ENCODE measurements at regions not wholly inside any gene's neighbourhood (a gene's known extent, or its start where the extent isn't known, plus 50 kb on each side); places are given as distances from the start of the nearest gene placed in this dataset.

- no peak for TF ChIP-seq ARNTL (CRISPR knock-in tag; IDR thresholded peaks at IDR 0.05; ENCODE audit: borderline replicate concordance, low read depth)
- TF ChIP-seq ZFP30 (CRISPR knock-in tag; IDR thresholded peaks at IDR 0.05): no peak
- no peak for TF ChIP-seq OSR1 (CRISPR knock-in tag; IDR thresholded peaks at IDR 0.05)
- ATAC-seq: no peak
These were observed 497.8 kb upstream of the NR2F2 start for GRCh38 chr15:95832668-95833067.

GRCh38 chr15:95834028-95834804 lies 496.3 kb upstream of the NR2F2 start:
- no peak for ATAC-seq
- TF ChIP-seq CSDC2 (CRISPR knock-in tag; IDR thresholded peaks at IDR 0.05) (no peak), ZNF70 (CRISPR knock-in tag; IDR thresholded peaks at IDR 0.05) (no peak), POU6F1 (CRISPR knock-in tag; IDR thresholded peaks at IDR 0.05; ENCODE audit: borderline replicate concordance, low read depth) (no peak), ZFP30 (CRISPR knock-in tag; IDR thresholded peaks at IDR 0.05) (no peak), CREB5 (CRISPR knock-in tag; IDR thresholded peaks at IDR 0.05; ENCODE audit: low read depth) (no peak), TOX (CRISPR knock-in tag; IDR thresholded peaks at IDR 0.05; ENCODE audit: borderline replicate concordance) (no peak), TSHZ2 (CRISPR knock-in tag; IDR thresholded peaks at IDR 0.05) (no peak), ZC3H10 (CRISPR knock-in tag; IDR thresholded peaks at IDR 0.05) (no peak), BACH2 (CRISPR knock-in tag; IDR thresholded peaks at IDR 0.05; ENCODE audit: borderline replicate concordance) (no peak), PATZ1 (CRISPR knock-in tag; IDR thresholded peaks at IDR 0.05; ENCODE audit: borderline replicate concordance) (no peak), PPARA (CRISPR knock-in tag; IDR thresholded peaks at IDR 0.05; ENCODE audit: borderline replicate concordance) (no peak), GLIS3 (CRISPR knock-in tag; IDR thresholded peaks at IDR 0.05) (no peak)

- TF ChIP-seq ARNTL (CRISPR knock-in tag; IDR thresholded peaks at IDR 0.05; ENCODE audit: borderline replicate concordance, low read depth) (no peak), TOX (CRISPR knock-in tag; IDR thresholded peaks at IDR 0.05; ENCODE audit: borderline replicate concordance) (no peak), CSRNP3 (CRISPR knock-in tag; IDR thresholded peaks at IDR 0.05) (no peak), CREB5 (CRISPR knock-in tag; IDR thresholded peaks at IDR 0.05; ENCODE audit: low read depth) (no peak), PATZ1 (CRISPR knock-in tag; IDR thresholded peaks at IDR 0.05; ENCODE audit: borderline replicate concordance) (no peak), TSHZ2 (CRISPR knock-in tag; IDR thresholded peaks at IDR 0.05) (no peak), OSR1 (CRISPR knock-in tag; IDR thresholded peaks at IDR 0.05) (no peak), GLIS3 (CRISPR knock-in tag; IDR thresholded peaks at IDR 0.05) (no peak), POU6F1 (CRISPR knock-in tag; IDR thresholded peaks at IDR 0.05; ENCODE audit: borderline replicate concordance, low read depth) (no peak), PPARA (CRISPR knock-in tag; IDR thresholded peaks at IDR 0.05; ENCODE audit: borderline replicate concordance) (no peak)
- no peak for ATAC-seq
These were observed 494.0 kb upstream of the NR2F2 start for GRCh38 chr15:95836536-95836935.

Data from SK-N-SH treated with all-trans-retinoic acid at 6 μM for 48 hours (cell line).